Muscle of back (tissue), 3 donors: ENCODE measurements at regions not wholly inside any gene's neighbourhood (a gene's known extent, or its start where the extent isn't known, plus 50 kb on each side); places are given as distances from the start of the nearest gene placed in this dataset.
"Not testable (repeated sequence)": the region's sequence is repeated elsewhere in the genome, so short reads cannot be mapped to it uniquely, and the experiment has no call there.

ENCODE experiments used
- DNase-seq, 3 donors: peaks; one replicate each; pipeline versions ENCODE4 v3.0.0 to v3.0.0-alpha.2; 2013

GRCh38 chr15:83335542-83335941, 51.1 kb upstream of the BNC1 start:
- not testable (repeated sequence) for DNase-seq

- no peak for DNase-seq
These were observed 54.9 kb upstream of the BNC1 start for GRCh38 chr15:83339396-83339795.

- no peak for DNase-seq
These were observed 55.6 kb upstream of the BNC1 start for GRCh38 chr15:83340087-83340486.

GRCh38 chr15:83346342-83346741, 61.9 kb upstream of the BNC1 start:
- no peak for DNase-seq

GRCh38 chr15:83352119-83352518, 67.7 kb upstream of the BNC1 start:
- no peak for DNase-seq

GRCh38 chr15:83356501-83357399, 72.3 kb upstream of the BNC1 start:
- DNase-seq, result peak in 1 of 3 donors; percentile 27

GRCh38 chr15:83358972-83359564, 74.6 kb upstream of the BNC1 start:
- no peak for DNase-seq

GRCh38 chr15:83362706-83363105, 78.2 kb upstream of the BNC1 start:
- no peak for DNase-seq

- no peak for DNase-seq
These were observed 80.0 kb upstream of the BNC1 start for GRCh38 chr15:83364501-83364900.

- DNase-seq, result peak; percentile 33 to 68 (median 37)
These were observed 81.0 kb upstream of the BNC1 start for GRCh38 chr15:83365370-83365938.

- no peak for DNase-seq
These were observed 74.7 kb upstream of the SH3GL3 start for GRCh38 chr15:83372434-83372891.

- DNase-seq, result no peak
These were observed 68.1 kb upstream of the SH3GL3 start for GRCh38 chr15:83378921-83379578.

GRCh38 chr15:83379579-83379959, 67.6 kb upstream of the SH3GL3 start:
- no peak for DNase-seq

GRCh38 chr15:83380059-83380458, 67.1 kb upstream of the SH3GL3 start:
- DNase-seq, result no peak

- DNase-seq, result peak in 1 of 3 donors; percentile 35
These were observed 66.5 kb upstream of the SH3GL3 start for GRCh38 chr15:83380682-83381081.

GRCh38 chr15:83383608-83384139, 63.5 kb upstream of the SH3GL3 start:
- not testable (repeated sequence) for DNase-seq

GRCh38 chr15:83396101-83396500, 51.0 kb upstream of the SH3GL3 start:
- DNase-seq, result peak in 2 of 3 donors; percentile 43 to 57
